22Rv1 (cell line): ENCODE measurements at regions not wholly inside any gene's neighbourhood (a gene's known extent, or its start where the extent isn't known, plus 50 kb on each side); places are given as distances from the start of the nearest gene placed in this dataset.

Source experiments
- CTCF ChIP-seq: fragments of 450-650 bp; IDR thresholded peaks from 2 replicates; pipeline ENCODE4 v1.5.1; 2017; ENCODE audit warnings: mild to moderate bottlenecking
- ZFX ChIP-seq: fragments of 450-650 bp; IDR thresholded peaks from 2 replicates; pipeline ENCODE4 v1.6.1; 2017; ENCODE audit warnings: antibody characterized with exemption, borderline replicate concordance

GRCh38 chr19:28827382-28827781 is 385.6 kb downstream of the UQCRFS1 start:
- no peak for TF ChIP-seq CTCF
- TF ChIP-seq ZFX, result no peak
